ENCODE measurements at regions not wholly inside any gene's neighbourhood (a gene's known extent, or its start where the extent isn't known, plus 50 kb on each side); places are given as distances from the start of the nearest gene placed in this dataset.

GRCh38 chr16:79543219-79543618 lies 57.3 kb downstream of the MAF start:
- no peak for DNase-seq

GRCh38 chr16:79542237-79542774 lies 58.2 kb downstream of the MAF start:
- DNase-seq, result no peak

GRCh38 chr16:79540825-79541595 lies 59.5 kb downstream of the MAF start:
- no peak for DNase-seq

GRCh38 chr16:79537584-79537983 lies 63.0 kb downstream of the MAF start:
- no peak for DNase-seq

GRCh38 chr16:79536958-79537357 lies 63.6 kb downstream of the MAF start:
- no peak for DNase-seq

- no peak for DNase-seq
Observed at GRCh38 chr16:79535130-79535529, 65.4 kb downstream of the MAF start.

GRCh38 chr16:79534143-79534542 lies 66.4 kb downstream of the MAF start:
- DNase-seq, result no peak

GRCh38 chr16:79533292-79533691 lies 67.2 kb downstream of the MAF start:
- DNase-seq, result no peak

GRCh38 chr16:79532785-79533184 lies 67.8 kb downstream of the MAF start:
- DNase-seq, result no peak

- no peak for DNase-seq
Observed at GRCh38 chr16:79532273-79532672, 68.3 kb downstream of the MAF start.

GRCh38 chr16:79528338-79528737 lies 72.2 kb downstream of the MAF start:
- DNase-seq, result no peak

- DNase-seq, result no peak
Observed at GRCh38 chr16:79523971-79524370, 76.6 kb downstream of the MAF start.

- DNase-seq, result no peak
Observed at GRCh38 chr16:79519448-79519847, 81.1 kb downstream of the MAF start.

- no peak for DNase-seq
Observed at GRCh38 chr16:79517156-79517555, 83.4 kb downstream of the MAF start.

- DNase-seq, result no peak
Observed at GRCh38 chr16:79510879-79511278, 89.7 kb downstream of the MAF start.

- DNase-seq, result no peak
Observed at GRCh38 chr16:79509906-79510305, 90.6 kb downstream of the MAF start.

GRCh38 chr16:79509211-79509631 lies 91.3 kb downstream of the MAF start:
- DNase-seq, result no peak

- no peak for DNase-seq
Observed at GRCh38 chr16:79508294-79508693, 92.2 kb downstream of the MAF start.

GRCh38 chr16:79505344-79505743 lies 95.2 kb downstream of the MAF start:
- no peak for DNase-seq

- DNase-seq, result no peak
Observed at GRCh38 chr16:79503511-79503910, 97.0 kb downstream of the MAF start.

- no peak for DNase-seq
Observed at GRCh38 chr16:79501446-79501845, 99.1 kb downstream of the MAF start.

- no peak for DNase-seq
Observed at GRCh38 chr16:79500866-79501265, 99.7 kb downstream of the MAF start.

- no peak for DNase-seq
Observed at GRCh38 chr16:79500286-79500685, 100.3 kb downstream of the MAF start.

GRCh38 chr16:79498928-79499327 lies 101.6 kb downstream of the MAF start:
- DNase-seq, result no peak
